Right lobe of liver (tissue), 4 donors: ENCODE measurements at regions not wholly inside any gene's neighbourhood (a gene's known extent, or its start where the extent isn't known, plus 50 kb on each side); places are given as distances from the start of the nearest gene placed in this dataset.

ENCODE experiments used
- CTCF ChIP-seq, 4 donors: fragments of 200-600 bp in 3 of 4; fragments of 450-650 bp in 1 of 4; IDR thresholded peaks; one replicate each; pipeline versions ENCODE4 v1.5.1 to v1.8.0; 2016 to 2022; ENCODE audit warnings: antibody characterized with exemption in 4 of 4, mild to moderate bottlenecking in 2 of 4
- POLR2A ChIP-seq: fragments of 450-650 bp; IDR thresholded peaks from one replicate; pipeline ENCODE4 v1.6.1; 2017; ENCODE audit warnings: antibody characterized with exemption, mild to moderate bottlenecking
- donor health status: DM: no; HTN: no; CAD: no.
- donor health status: DM: no; HTN: no; CAD: no.
- donor health status: DM: no; HTN: yes; CAD: no.

GRCh38 chr21:36548866-36549265, 68.9 kb upstream of the CLDN14 start:
- TF ChIP-seq CTCF (IDR thresholded peaks at IDR 0.05) = no peak
- TF ChIP-seq POLR2A = no peak
